ENCODE measurements at regions not wholly inside any gene's neighbourhood (a gene's known extent, or its start where the extent isn't known, plus 50 kb on each side); places are given as distances from the start of the nearest gene placed in this dataset.

DNA sequence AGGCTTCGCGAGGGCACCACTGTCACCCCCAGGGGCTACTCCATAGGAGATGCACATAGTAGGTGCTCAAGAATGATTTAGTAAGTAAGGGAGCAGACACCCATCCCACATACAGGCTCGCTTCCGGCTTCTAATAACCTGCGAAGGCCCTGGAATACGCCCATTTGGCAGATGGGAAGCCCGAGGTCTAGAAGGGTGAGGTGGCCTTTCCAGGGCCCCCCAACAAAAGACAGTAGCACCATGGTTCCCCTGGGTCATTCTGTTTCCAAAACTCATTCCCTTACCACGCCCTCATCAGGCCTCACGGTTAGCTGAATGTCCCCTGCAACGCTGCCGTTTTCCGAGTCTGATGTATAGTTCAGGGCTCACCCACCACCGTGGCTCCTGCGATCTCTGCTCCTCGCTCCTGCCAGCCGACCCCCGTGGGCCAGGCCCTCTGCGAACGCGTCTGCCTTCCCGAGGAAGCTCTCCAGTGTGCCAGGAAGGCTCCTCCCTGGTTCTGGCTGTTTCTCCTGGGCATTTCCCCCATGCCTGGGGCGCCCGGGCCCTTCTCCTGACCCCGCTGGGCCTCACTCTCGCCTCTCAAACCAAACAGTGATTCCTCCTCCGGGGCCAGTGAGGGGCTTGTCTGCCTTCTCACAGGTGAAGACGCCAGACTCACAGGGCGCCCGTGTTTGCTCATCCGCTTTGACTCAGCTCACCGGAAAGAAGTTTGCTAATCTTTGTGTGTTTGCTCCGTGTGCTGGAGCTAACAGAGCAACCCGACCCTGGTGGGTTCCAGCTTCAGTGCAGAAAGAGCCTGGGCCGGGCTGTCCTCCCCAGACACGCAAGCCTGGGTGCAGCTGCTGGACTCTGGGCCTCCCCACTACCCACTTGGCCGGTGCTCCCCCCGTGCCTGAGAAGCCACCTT, 86.6 kb downstream of the RTL6 start:
- DNase-seq (ENCODE audit: low read depth, low spot score) (no peak), ATAC-seq (no peak)
- intact Hi-C loops (cut with micrococcal nuclease), result no loop called here
- Histone ChIP-seq H3K9me3 (ENCODE audit: control insufficient read depth in 1 of 2, insufficient read depth in 1 of 2, low read depth in 1 of 2, low read length in 2 of 2) (no peaks in the 10 kb centered on the region; a peak in 1 of 4 replicates), H3K4me1 (ENCODE audit: control insufficient read depth in 1 of 2, insufficient read depth in 2 of 2, low read length in 2 of 2) (no peaks in the 10 kb centered on the region), H3K36me3 (ENCODE audit: control insufficient read depth in 1 of 2, insufficient read depth in 2 of 2, low read length in 2 of 2) (no peaks in the 10 kb centered on the region), H4K20me1 (ENCODE audit: insufficient read depth) (no peaks in the 10 kb centered on the region), H3K4me3 (replicated peaks in 1 of 2; ENCODE audit: low read depth in 1 of 2, low read length in 2 of 2) (no peak overlapping the region), H3K27ac (ENCODE audit: low read depth, low read length) (no peak overlapping the region), H3K79me2 (ENCODE audit: insufficient read depth, low read length) (no peaks in the 10 kb centered on the region), H2AFZ (ENCODE audit: low read depth, low read length, poor library complexity, severe bottlenecking) (no peak overlapping the region), H3K9me2 (ENCODE audit: insufficient read depth) (no peaks in the 10 kb centered on the region), H3K4me2 (ENCODE audit: low read length) (no peak overlapping the region), H3K27me3 (ENCODE audit: insufficient read depth, low read length) (no peaks in the 10 kb centered on the region), H3K9ac (ENCODE audit: low read length) (no peak overlapping the region)
- TF ChIP-seq EZH2 (IDR thresholded peaks at IDR 0.05) (no peak), CEBPB (IDR thresholded peaks at IDR 0.05; ENCODE audit: low read depth) (no peak)
- no TSS peak for BruUV-seq (replicated peaks)
- CTCF ChIA-PET, result no interaction called here
- RAD21 ChIA-PET (ENCODE audit: low non-redundant PET in 1 of 2, low total read pairs in 2 of 2, uncharacterized antibody in 2 of 2, unreplicated experiment in 2 of 2), result no interaction called here
- POLR2A ChIA-PET, result no interaction called here

DNA sequence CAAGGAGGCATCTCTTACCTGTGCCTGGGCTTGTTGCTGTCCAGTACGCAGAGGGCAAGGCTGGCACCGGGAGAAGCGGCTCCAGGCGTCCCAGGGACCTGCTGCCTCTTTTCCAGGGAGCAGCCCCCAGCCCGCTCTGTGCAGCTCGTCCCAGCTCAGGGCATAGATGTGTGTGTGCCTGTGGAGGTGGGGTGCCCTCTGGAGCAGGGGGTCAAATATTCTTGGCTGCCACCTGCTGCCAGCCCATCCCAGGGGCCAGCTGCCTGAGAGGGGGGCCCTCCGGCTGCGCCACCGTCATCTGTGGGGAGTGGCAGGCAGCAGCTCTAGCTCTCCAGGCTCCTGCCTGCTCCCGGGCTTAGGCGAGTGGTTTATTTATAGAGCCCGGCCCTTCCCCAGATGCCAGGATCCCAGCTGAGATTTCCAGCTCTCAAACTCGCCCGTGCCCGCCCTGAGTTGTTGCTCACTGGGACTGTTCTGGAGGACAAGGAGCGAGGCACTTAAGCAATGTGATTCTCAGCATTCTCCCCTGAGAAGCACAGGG, 87.5 kb downstream of the RTL6 start:
- no peak overlapping the region for H3K4me3 ChIP-seq (replicated peaks in 1 of 2; ENCODE audit: low read depth in 1 of 2, low read length in 2 of 2)
- no peak overlapping the region for H3K4me2 ChIP-seq (ENCODE audit: low read length)
- no peaks in the 10 kb centered on the region for H3K79me2 ChIP-seq (ENCODE audit: insufficient read depth, low read length)
- DNase-seq (ENCODE audit: low read depth, low spot score) (no peak), ATAC-seq (no peak)
- no peaks in the 10 kb centered on the region for H3K36me3 ChIP-seq (ENCODE audit: control insufficient read depth in 1 of 2, insufficient read depth in 2 of 2, low read length in 2 of 2)
- intact Hi-C loops (cut with micrococcal nuclease), result no loop called here
- BruUV-seq (replicated peaks), result no TSS peak
- TF ChIP-seq ZFX (IDR thresholded peaks at IDR 0.05), result no peak
- no peak for TF ChIP-seq EZH2 (IDR thresholded peaks at IDR 0.05)
- TF ChIP-seq ELF1 (IDR thresholded peaks at IDR 0.05; ENCODE audit: borderline replicate concordance, low read depth), result no peak
- no peak for TF ChIP-seq ZNF274 (IDR thresholded peaks at IDR 0.05; ENCODE audit: low read depth, low read length)
- no peak for TF ChIP-seq POLR2AphosphoS5 (IDR thresholded peaks at IDR 0.05; ENCODE audit: low read depth, low read length)
- TF ChIP-seq, protein P1, sequence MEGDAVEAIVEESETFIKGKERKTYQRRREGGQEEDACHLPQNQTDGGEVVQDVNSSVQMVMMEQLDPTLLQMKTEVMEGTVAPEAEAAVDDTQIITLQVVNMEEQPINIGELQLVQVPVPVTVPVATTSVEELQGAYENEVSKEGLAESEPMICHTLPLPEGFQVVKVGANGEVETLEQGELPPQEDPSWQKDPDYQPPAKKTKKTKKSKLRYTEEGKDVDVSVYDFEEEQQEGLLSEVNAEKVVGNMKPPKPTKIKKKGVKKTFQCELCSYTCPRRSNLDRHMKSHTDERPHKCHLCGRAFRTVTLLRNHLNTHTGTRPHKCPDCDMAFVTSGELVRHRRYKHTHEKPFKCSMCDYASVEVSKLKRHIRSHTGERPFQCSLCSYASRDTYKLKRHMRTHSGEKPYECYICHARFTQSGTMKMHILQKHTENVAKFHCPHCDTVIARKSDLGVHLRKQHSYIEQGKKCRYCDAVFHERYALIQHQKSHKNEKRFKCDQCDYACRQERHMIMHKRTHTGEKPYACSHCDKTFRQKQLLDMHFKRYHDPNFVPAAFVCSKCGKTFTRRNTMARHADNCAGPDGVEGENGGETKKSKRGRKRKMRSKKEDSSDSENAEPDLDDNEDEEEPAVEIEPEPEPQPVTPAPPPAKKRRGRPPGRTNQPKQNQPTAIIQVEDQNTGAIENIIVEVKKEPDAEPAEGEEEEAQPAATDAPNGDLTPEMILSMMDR (IDR thresholded peaks at IDR 0.05 in 2 of 3, conservative IDR thresholded peaks at IDR 0.05 in 1 of 3; ENCODE audit: borderline replicate concordance in 1 of 3, insufficient read depth in 1 of 3, low read depth in 2 of 3, low read length in 2 of 3), result no peak
- no peak for TF ChIP-seq SP1 (IDR thresholded peaks at IDR 0.05; ENCODE audit: low read depth)
- no peak for TF ChIP-seq CBX3 (IDR thresholded peaks at IDR 0.05; ENCODE audit: low read depth)
- TF ChIP-seq RAD21 (IDR thresholded peaks at IDR 0.05; ENCODE audit: low read depth), result no peak
- TF ChIP-seq, protein P2, sequence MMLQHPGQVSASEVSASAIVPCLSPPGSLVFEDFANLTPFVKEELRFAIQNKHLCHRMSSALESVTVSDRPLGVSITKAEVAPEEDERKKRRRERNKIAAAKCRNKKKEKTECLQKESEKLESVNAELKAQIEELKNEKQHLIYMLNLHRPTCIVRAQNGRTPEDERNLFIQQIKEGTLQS (IDR thresholded peaks at IDR 0.05), result no peak
- TF ChIP-seq SRF (IDR thresholded peaks at IDR 0.05; ENCODE audit: low read depth), result no peak
- no peak for TF ChIP-seq JUND (IDR thresholded peaks at IDR 0.05)
- TF ChIP-seq CEBPB (IDR thresholded peaks at IDR 0.05; ENCODE audit: low read depth), result no peak
- TF ChIP-seq EZH2phosphoT487 (IDR thresholded peaks at IDR 0.05; ENCODE audit: borderline replicate concordance), result no peak
- TF ChIP-seq POLR2A (IDR thresholded peaks at IDR 0.05; ENCODE audit: borderline replicate concordance, extremely low read depth, insufficient read depth, insufficient read length), result no peak
- TF ChIP-seq YY1 (IDR thresholded peaks at IDR 0.05; ENCODE audit: extremely low read depth, insufficient replicate concordance, low read depth, low read length), result no peak
- ChIA-PET CTCF (no interaction called here), RAD21 (ENCODE audit: low non-redundant PET in 1 of 2, low total read pairs in 2 of 2, uncharacterized antibody in 2 of 2, unreplicated experiment in 2 of 2) (no interaction called here), POLR2A (no interaction called here)
- H3K9me3 ChIP-seq (ENCODE audit: control insufficient read depth in 1 of 2, insufficient read depth in 1 of 2, low read depth in 1 of 2, low read length in 2 of 2), result no peaks in the 10 kb centered on the region; a peak in 1 of 4 replicates
- no peaks in the 10 kb centered on the region for H3K27me3 ChIP-seq (ENCODE audit: insufficient read depth, low read length)
- H3K4me1 ChIP-seq (ENCODE audit: control insufficient read depth in 1 of 2, insufficient read depth in 2 of 2, low read length in 2 of 2), result no peaks in the 10 kb centered on the region
- H3K9me2 ChIP-seq (ENCODE audit: insufficient read depth), result no peaks in the 10 kb centered on the region
- no peak overlapping the region for H2AFZ ChIP-seq (ENCODE audit: low read depth, low read length, poor library complexity, severe bottlenecking)
- H3K9ac ChIP-seq (ENCODE audit: low read length), result no peak overlapping the region
- no peaks in the 10 kb centered on the region for H4K20me1 ChIP-seq (ENCODE audit: insufficient read depth)
- H3K27ac ChIP-seq (ENCODE audit: low read depth, low read length), result no peak overlapping the region

Measured in HCT116 (cell line).